Lung (tissue), 11 donors: ENCODE measurements at regions not wholly inside any gene's neighbourhood (a gene's known extent, or its start where the extent isn't known, plus 50 kb on each side); places are given as distances from the start of the nearest gene placed in this dataset.

Experiments used
- ATAC-seq: fragments of 200-7000 bp; cut with Tn5 transposase; one replicate; pipeline ENCODE4 v1.9.1; 2020; ENCODE audit warnings: moderate number of reproducible peaks; ENCODE audit not compliant: insufficient read depth, low FRiP score
- DNase-seq, 3 donors: peaks; one replicate each; pipeline ENCODE4 v3.0.0-alpha.2; 2013 to 2017
- H3K27ac ChIP-seq, 2 donors: one replicate each; pipeline ENCODE4 v1.5.1; 2013; ENCODE audit warnings: mild to moderate bottlenecking in 2 of 2, moderate library complexity in 2 of 2, control low read depth in 1 of 2, inconsistent platforms in 1 of 2, low read depth in 1 of 2, low read length in 1 of 2
- H3K27me3 ChIP-seq, 3 donors: one replicate each; pipeline ENCODE4 v1.5.1; 2013; ENCODE audit warnings: low read length in 2 of 3; ENCODE audit not compliant: control insufficient read depth in 3 of 3, insufficient read depth in 3 of 3
- H3K36me3 ChIP-seq, 4 donors: one replicate each; pipeline ENCODE4 v1.5.1; 2013; ENCODE audit warnings: low read length in 4 of 4, mild to moderate bottlenecking in 1 of 4, moderate library complexity in 1 of 4; ENCODE audit not compliant: control insufficient read depth in 4 of 4, insufficient read depth in 4 of 4
- H3K4me1 ChIP-seq, 5 donors: one replicate each; pipeline ENCODE4 v1.5.1; 2013; ENCODE audit warnings: low read length in 5 of 5, mild to moderate bottlenecking in 2 of 5, moderate library complexity in 1 of 5; ENCODE audit not compliant: control insufficient read depth in 5 of 5, insufficient read depth in 5 of 5
- H3K4me3 ChIP-seq: one replicate; pipeline ENCODE4 v1.5.1; 2013; ENCODE audit warnings: mild to moderate bottlenecking, control low read depth, moderate library complexity
- H3K9ac ChIP-seq, 2 donors: one replicate each; pipeline ENCODE4 v1.5.1; 2013; ENCODE audit warnings: low read length in 2 of 2, control low read depth in 1 of 2; ENCODE audit not compliant: insufficient read depth in 1 of 2
- H3K9me3 ChIP-seq, 4 donors: one replicate each; pipeline ENCODE4 v1.5.1; 2013; ENCODE audit warnings: low read length in 3 of 4, mild to moderate bottlenecking in 1 of 4, moderate library complexity in 1 of 4; ENCODE audit not compliant: control insufficient read depth in 4 of 4, insufficient read depth in 3 of 4
- WGBS, 2 donors: extraction: QIAGEN DNeasy Blood & Tissue Kit; methylation state at CpG; one replicate each; pipeline ENCODE4 v1.1.7; 2013; 5-methylcytosine and 5-hydroxymethylcytosine counted together
- TF ChIP-seq, protein P1 (sequence below): IDR thresholded peaks from 2 replicates; pipeline ENCODE4 v1.5.1; 2012; ENCODE audit warnings: mild to moderate bottlenecking; ENCODE audit errors: control extremely low read depth, extremely low read depth
- donor health status: control.
- donor health status: control.
- donor health status: Bipolar disorder and iron deficiency.
- donor health status: healthy.
- donor health status: DM: yes; HTN: yes; CAD: no.

DNA sequence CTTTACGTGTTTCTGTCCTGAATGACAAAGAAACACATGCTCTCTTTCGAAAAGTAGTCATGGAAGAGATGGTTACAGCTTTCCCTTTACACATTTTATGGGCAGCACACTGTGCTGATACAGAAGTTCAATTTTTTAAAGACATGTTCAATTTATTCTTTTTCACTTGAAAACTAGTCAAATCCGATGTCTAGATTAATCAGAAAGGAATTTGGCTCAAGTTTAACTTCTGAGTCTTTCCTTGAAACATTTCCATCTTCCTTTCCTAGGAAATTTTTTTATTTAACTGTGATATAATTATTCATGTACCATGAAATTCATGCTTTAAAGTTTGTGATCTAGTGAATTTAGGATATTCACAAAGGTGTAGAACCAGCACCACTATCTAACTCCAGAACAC is 360.1 kb downstream of the TNS3 start:
- TF ChIP-seq, protein P1, sequence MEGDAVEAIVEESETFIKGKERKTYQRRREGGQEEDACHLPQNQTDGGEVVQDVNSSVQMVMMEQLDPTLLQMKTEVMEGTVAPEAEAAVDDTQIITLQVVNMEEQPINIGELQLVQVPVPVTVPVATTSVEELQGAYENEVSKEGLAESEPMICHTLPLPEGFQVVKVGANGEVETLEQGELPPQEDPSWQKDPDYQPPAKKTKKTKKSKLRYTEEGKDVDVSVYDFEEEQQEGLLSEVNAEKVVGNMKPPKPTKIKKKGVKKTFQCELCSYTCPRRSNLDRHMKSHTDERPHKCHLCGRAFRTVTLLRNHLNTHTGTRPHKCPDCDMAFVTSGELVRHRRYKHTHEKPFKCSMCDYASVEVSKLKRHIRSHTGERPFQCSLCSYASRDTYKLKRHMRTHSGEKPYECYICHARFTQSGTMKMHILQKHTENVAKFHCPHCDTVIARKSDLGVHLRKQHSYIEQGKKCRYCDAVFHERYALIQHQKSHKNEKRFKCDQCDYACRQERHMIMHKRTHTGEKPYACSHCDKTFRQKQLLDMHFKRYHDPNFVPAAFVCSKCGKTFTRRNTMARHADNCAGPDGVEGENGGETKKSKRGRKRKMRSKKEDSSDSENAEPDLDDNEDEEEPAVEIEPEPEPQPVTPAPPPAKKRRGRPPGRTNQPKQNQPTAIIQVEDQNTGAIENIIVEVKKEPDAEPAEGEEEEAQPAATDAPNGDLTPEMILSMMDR, result no peak
- H3K36me3 ChIP-seq, result no peaks in the 10 kb centered on the region
- ATAC-seq, result no peak
- H3K27me3 ChIP-seq, result no peaks in the 10 kb centered on the region
- no peak overlapping the region for H3K4me3 ChIP-seq
- H3K4me1 ChIP-seq, result no peaks in the 10 kb centered on the region
- WGBS, 2 donors, result 86 to 88% methylated on average over 3 of the region's 3 CpGs
- no peak overlapping the region for H3K9ac ChIP-seq
- H3K27ac ChIP-seq, result no peak overlapping the region
- DNase-seq, result no peak
- peaks cover 0 to 2% (median 0%) of the 10 kb centered on the region in 4 donors for H3K9me3 ChIP-seq

DNA sequence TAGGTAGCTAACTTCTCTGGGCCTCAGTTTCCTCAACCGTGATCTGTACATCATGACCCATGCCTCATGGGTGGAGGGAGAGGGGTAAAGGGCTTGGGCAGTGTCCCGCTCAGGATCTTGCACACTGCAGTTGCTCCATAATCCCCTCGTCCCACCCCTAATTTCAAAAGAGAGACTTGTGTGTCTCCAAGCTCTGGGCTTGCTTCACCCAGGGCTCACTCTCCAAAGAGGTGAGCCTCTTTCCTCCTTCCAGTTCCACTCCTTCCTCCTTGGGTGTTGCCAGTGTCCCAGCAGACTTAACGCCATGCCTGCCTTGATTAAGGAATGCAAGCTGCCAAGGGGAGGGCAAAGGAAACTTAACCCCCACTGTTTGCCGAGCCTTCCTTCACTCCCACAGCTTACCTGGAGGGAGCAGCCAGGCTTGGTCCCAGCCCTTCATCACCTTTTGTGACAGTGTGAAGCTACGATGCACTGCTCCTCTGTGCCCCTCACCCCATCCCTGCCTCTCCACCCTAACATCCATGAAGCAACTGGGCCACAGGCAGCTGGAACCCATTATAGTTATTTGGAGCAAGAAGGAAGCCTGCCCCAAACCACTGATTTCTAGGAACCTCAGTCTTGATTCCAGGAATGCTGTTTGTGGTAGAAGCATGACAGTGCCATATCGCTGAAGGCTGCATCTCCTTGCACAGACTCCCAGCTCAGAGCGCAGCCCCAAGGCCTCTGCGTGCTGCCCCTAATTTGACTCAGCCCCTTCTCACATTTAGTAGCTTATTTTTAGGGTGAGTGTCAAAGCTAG is 363.3 kb downstream of the TNS3 start:
- no peaks in the 10 kb centered on the region for H3K36me3 ChIP-seq
- no peak overlapping the region for H3K9ac ChIP-seq
- peaks cover 0 to 2% (median 0%) of the 10 kb centered on the region in 4 donors for H3K9me3 ChIP-seq
- DNase-seq (no peak), ATAC-seq (no peak)
- no peak overlapping the region for H3K27ac ChIP-seq
- H3K27me3 ChIP-seq, result no peaks in the 10 kb centered on the region
- TF ChIP-seq, protein P1, result no peak
- H3K4me3 ChIP-seq, result no peak overlapping the region
- H3K4me1 ChIP-seq, result no peaks in the 10 kb centered on the region
- 59 to 81% methylated on average over 9 of the region's 9 CpGs for WGBS, 2 donors

DNA sequence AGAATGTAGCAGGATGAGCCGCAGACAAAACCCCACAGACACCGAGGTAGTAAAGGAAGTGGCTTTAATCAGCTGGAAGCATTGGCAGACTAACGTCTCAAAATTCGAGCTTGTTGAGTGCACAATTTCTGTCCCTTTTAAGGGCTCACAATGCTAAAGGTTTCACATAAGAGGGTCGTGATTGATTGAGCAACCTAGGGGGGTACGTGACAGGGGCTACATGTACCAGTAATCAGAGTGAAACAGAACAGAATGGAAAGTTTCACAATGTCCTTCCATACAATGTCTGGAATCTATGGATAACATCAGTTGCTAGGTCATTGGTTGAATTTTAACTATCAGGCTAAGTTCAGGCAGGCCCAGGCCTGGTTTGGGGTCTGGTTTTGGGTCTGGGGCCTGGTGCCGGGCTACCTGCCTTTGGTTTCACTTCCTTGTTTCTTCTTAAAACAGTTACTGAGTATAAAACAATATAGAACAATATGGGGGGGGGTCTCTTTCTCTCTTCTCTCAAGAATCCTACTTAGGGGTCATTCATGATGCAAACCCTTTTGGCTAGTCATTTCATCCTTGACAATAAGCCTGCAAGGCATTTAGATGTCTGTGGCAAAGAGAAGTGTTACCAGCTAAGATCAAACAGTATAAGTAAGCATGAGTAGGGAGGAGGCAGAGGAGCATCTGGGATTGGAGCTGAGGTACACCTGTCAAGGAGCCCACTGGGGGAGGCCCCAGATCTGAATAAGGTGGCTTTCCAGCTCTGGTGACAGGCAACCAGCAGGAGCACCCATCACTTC is 364.1 kb downstream of the TNS3 start:
- H3K4me3 ChIP-seq, result no peak overlapping the region
- H3K9me3 ChIP-seq, result peaks cover 0 to 2% (median 0%) of the 10 kb centered on the region in 4 donors
- no peaks in the 10 kb centered on the region for H3K27me3 ChIP-seq
- H3K36me3 ChIP-seq, result no peaks in the 10 kb centered on the region
- H3K9ac ChIP-seq, result no peak overlapping the region
- no peak for DNase-seq
- 58 to 73% methylated on average over 7 of the region's 7 CpGs for WGBS, 2 donors
- ATAC-seq, result no peak
- H3K27ac ChIP-seq, result no peak overlapping the region
- H3K4me1 ChIP-seq, result peaks cover 0 to under 1% (median 0%) of the 10 kb centered on the region in 5 donors
- TF ChIP-seq, protein P1, result no peak
